Loucy (cell line): ENCODE measurements at regions not wholly inside any gene's neighbourhood (a gene's known extent, or its start where the extent isn't known, plus 50 kb on each side); places are given as distances from the start of the nearest gene placed in this dataset.

Experiments
- H2AFZ ChIP-seq: fragments of 200-600 bp; sonication (generic); 2 replicates; pipeline ENCODE4 v1.6.0; 2016; ENCODE audit warnings: antibody characterized with exemption, mild to moderate bottlenecking, low read length, moderate library complexity
- H3F3A ChIP-seq: fragments of 200-600 bp; 2 replicates; pipeline ENCODE4 v1.6.0; 2016; ENCODE audit warnings: antibody characterized with exemption, low read depth, mild to moderate bottlenecking
- H3K27me3 ChIP-seq: fragments of 200-600 bp; sonication (generic); 2 replicates; pipeline ENCODE4 v1.6.1; 2014; ENCODE audit warnings: low read length, mild to moderate bottlenecking; ENCODE audit not compliant: insufficient read depth, poor library complexity, severe bottlenecking
- H3K36me3 ChIP-seq: fragments of 200-600 bp; sonication (generic); 2 replicates; pipeline ENCODE4 v1.6.1; 2016; ENCODE audit warnings: low read length; ENCODE audit not compliant: insufficient read depth
- H3K4me1 ChIP-seq: fragments of 200-600 bp; sonication (generic); 2 replicates; pipeline ENCODE4 v1.5.1; 2014; ENCODE audit warnings: low read length, mild to moderate bottlenecking; ENCODE audit not compliant: insufficient read depth, poor library complexity, severe bottlenecking
- H3K4me2 ChIP-seq: fragments of 200-600 bp; sonication (generic); 2 replicates; pipeline ENCODE4 v1.6.0; 2014; ENCODE audit warnings: antibody characterized with exemption, low read length, low read depth, mild to moderate bottlenecking; ENCODE audit not compliant: poor library complexity, severe bottlenecking
- H3K4me3 ChIP-seq: fragments of 200-600 bp; sonication (generic); 2 replicates; pipeline ENCODE4 v1.5.1; 2014; ENCODE audit warnings: low read length, mild to moderate bottlenecking, mixed read lengths; ENCODE audit not compliant: poor library complexity, severe bottlenecking
- H3K79me2 ChIP-seq: fragments of 200-600 bp; sonication (generic); 2 replicates; pipeline ENCODE4 v1.6.1; 2014; ENCODE audit warnings: low read length; ENCODE audit not compliant: insufficient read depth
- H3K9ac ChIP-seq: fragments of 200-600 bp; sonication (generic); 2 replicates; pipeline ENCODE4 v1.6.0; 2014; ENCODE audit warnings: mild to moderate bottlenecking, low read depth, low read length, moderate library complexity; ENCODE audit not compliant: poor library complexity, severe bottlenecking
- H3K9me2 ChIP-seq: fragments of 200-600 bp; sonication (generic); replicated peaks from 2 replicates; pipeline ENCODE4 v1.6.1; 2016; ENCODE audit warnings: low read depth, low read length, mixed read lengths
- H3K9me3 ChIP-seq: fragments of 200-600 bp; sonication (generic); 2 replicates; pipeline ENCODE4 v1.6.1; 2014; ENCODE audit warnings: mild to moderate bottlenecking, antibody characterized with exemption, low read length, low read depth; ENCODE audit not compliant: insufficient read depth
- H4K20me1 ChIP-seq: fragments of 200-600 bp; sonication (generic); 2 replicates; pipeline ENCODE4 v1.6.0; 2014; ENCODE audit warnings: antibody characterized with exemption, low read length, mild to moderate bottlenecking; ENCODE audit not compliant: insufficient read depth, poor library complexity, severe bottlenecking
- EZH2phosphoT487 ChIP-seq: fragments of 200-600 bp; IDR thresholded peaks from 2 replicates; pipeline ENCODE4 v1.6.1; 2018; ENCODE audit warnings: antibody characterized with exemption, mild to moderate bottlenecking, moderate library complexity, borderline replicate concordance
- TF ChIP-seq, protein P1 (sequence below): fragments of 200-600 bp; sonication (generic); conservative IDR thresholded peaks from 2 replicates; pipeline ENCODE4 v1.5.1; 2014; ENCODE audit warnings: mild to moderate bottlenecking, antibody characterized with exemption, low read length

DNA sequence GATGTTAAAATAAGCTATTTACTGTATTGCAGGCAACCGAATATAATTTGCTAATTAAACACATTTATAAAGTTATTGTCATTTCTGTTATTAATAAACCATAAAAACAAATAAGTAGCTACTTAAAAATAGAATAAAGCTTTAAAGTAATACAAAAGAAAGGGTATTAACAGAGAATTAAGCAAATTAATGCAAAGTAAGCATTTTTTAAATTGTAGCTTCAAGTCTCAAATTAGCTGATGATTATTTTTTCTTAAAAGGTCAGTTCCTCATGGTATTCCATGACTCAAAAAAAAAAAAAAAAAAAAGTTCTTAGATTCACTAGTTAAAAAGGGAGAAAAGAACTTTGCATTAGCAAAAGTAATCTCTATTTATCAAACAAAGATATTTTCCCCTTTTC is 292.5 kb downstream of the SLITRK1 start:
- Histone ChIP-seq H3K4me1 (no peaks in the 10 kb centered on the region), H3K36me3 (no peaks in the 10 kb centered on the region), H3F3A (no peaks in the 10 kb centered on the region), H4K20me1 (no peaks in the 10 kb centered on the region), H3K9me2 (no peaks in the 10 kb centered on the region), H3K27me3 (no peaks in the 10 kb centered on the region), H3K4me2 (no peak overlapping the region), H2AFZ (no peak overlapping the region), H3K9me3 (no peaks in the 10 kb centered on the region), H3K4me3 (no peak overlapping the region), H3K9ac (no peak overlapping the region), H3K79me2 (no peaks in the 10 kb centered on the region)
- TF ChIP-seq, protein P1, sequence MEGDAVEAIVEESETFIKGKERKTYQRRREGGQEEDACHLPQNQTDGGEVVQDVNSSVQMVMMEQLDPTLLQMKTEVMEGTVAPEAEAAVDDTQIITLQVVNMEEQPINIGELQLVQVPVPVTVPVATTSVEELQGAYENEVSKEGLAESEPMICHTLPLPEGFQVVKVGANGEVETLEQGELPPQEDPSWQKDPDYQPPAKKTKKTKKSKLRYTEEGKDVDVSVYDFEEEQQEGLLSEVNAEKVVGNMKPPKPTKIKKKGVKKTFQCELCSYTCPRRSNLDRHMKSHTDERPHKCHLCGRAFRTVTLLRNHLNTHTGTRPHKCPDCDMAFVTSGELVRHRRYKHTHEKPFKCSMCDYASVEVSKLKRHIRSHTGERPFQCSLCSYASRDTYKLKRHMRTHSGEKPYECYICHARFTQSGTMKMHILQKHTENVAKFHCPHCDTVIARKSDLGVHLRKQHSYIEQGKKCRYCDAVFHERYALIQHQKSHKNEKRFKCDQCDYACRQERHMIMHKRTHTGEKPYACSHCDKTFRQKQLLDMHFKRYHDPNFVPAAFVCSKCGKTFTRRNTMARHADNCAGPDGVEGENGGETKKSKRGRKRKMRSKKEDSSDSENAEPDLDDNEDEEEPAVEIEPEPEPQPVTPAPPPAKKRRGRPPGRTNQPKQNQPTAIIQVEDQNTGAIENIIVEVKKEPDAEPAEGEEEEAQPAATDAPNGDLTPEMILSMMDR, result no peak
- TF ChIP-seq EZH2phosphoT487, result no peak

DNA sequence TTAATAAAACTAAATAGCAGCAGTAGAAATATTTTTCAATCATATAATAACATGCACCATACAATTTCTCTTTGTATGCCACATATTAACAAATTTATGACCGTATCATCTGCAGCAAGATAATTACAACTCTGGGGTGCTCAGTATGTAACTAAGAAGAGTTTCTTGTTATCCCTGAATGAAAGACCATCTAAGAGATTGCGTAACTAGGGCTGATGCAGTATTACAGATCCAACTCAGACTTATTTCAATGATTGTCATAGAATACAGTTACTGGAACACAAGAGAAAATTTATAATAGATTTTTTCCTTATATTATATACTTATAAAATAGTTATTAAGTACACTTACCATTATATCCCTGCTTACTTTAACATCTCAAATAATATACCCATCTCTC is 305.1 kb downstream of the SLITRK1 start:
- TF ChIP-seq, protein P1, result no peak
- no peak for TF ChIP-seq EZH2phosphoT487
- no peaks in the 10 kb centered on the region for H3K79me2 ChIP-seq
- H3K9ac ChIP-seq, result no peak overlapping the region
- H2AFZ ChIP-seq, result no peak overlapping the region
- no peaks in the 10 kb centered on the region for H3K9me3 ChIP-seq
- no peaks in the 10 kb centered on the region for H3K4me1 ChIP-seq
- no peaks in the 10 kb centered on the region for H3F3A ChIP-seq
- no peaks in the 10 kb centered on the region for H3K27me3 ChIP-seq
- H3K4me3 ChIP-seq, result no peak overlapping the region
- no peaks in the 10 kb centered on the region for H3K36me3 ChIP-seq
- H4K20me1 ChIP-seq, result no peaks in the 10 kb centered on the region
- no peaks in the 10 kb centered on the region for H3K9me2 ChIP-seq
- no peak overlapping the region for H3K4me2 ChIP-seq

DNA sequence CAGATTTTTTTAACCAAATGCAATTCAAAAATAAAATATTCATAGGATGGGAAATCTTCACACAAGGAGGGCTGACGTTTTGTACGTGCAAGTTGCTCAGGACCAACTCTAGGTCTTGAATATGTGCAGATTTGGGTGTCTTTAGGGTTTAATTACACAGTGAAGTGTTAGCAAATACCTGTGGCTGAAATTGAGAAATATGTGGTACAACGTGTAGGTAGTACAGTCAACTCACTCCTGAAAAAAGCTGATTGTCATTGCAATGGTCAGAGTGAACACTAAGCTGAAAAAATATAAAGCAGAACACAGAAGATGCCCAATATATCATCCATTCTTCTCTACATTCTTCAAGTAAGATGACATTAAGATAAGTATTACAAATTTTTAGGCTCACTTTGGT is 314.3 kb downstream of the SLITRK1 start:
- H3K4me2 ChIP-seq, result no peak overlapping the region
- no peak overlapping the region for H3K9ac ChIP-seq
- no peaks in the 10 kb centered on the region for H3K9me2 ChIP-seq
- no peak overlapping the region for H2AFZ ChIP-seq
- H3K4me1 ChIP-seq, result no peaks in the 10 kb centered on the region
- no peaks in the 10 kb centered on the region for H3K36me3 ChIP-seq
- TF ChIP-seq EZH2phosphoT487, result no peak
- TF ChIP-seq, protein P1, result no peak
- H4K20me1 ChIP-seq, result no peaks in the 10 kb centered on the region
- H3K4me3 ChIP-seq, result no peak overlapping the region
- no peaks in the 10 kb centered on the region for H3K9me3 ChIP-seq
- no peaks in the 10 kb centered on the region for H3K79me2 ChIP-seq
- no peaks in the 10 kb centered on the region for H3F3A ChIP-seq
- no peaks in the 10 kb centered on the region for H3K27me3 ChIP-seq
